ENCODE measurements at regions not wholly inside any gene's neighbourhood (a gene's known extent, or its start where the extent isn't known, plus 50 kb on each side); places are given as distances from the start of the nearest gene placed in this dataset.

DNA sequence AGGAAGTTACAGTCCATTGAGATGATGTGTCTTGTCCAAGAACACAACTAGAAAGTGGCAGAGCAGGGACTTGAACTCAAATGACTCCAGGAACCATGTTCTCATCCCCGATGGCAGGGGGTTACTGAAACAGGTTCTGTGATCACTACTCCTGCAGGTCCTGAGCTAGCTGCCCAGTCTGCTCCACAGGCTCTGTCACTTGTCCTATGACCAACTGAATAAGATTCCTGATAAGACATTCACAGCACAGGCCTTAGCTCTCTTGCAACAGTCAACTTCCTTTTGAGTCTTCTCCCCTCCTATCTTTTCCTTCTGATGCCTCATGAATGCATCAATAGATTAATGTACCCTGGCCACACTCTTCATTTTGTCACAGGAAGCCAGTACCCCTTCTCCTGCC, 109.2 kb downstream of the SH3TC2 start:
- H2AFZ ChIP-seq (ENCODE audit: low read length) = no peak overlapping the region
- no peak overlapping the region for H4K91ac ChIP-seq (replicated peaks; ENCODE audit: insufficient read length, low read length)
- H2BK12ac ChIP-seq (ENCODE audit: low read depth, low read length) = no peak overlapping the region
- no peaks in the 10 kb centered on the region for H3K9me3 ChIP-seq (ENCODE audit: insufficient read depth in 2 of 2, low read depth in 1 of 2, low read length in 1 of 2)
- no peak overlapping the region for H4K8ac ChIP-seq (ENCODE audit: extremely low read depth, insufficient read depth, low read length)
- no peak overlapping the region for H3K4me2 ChIP-seq (ENCODE audit: insufficient read depth in 1 of 2, low read depth in 2 of 2, low read length in 2 of 2)
- ChIA-PET POLR2A (ENCODE audit: partially characterized antibody) (no interaction called here), CTCF (ENCODE audit: partially characterized antibody) (interaction anchor here (1.0 to 25.4 kb wide), 6 partner anchors 7 to 213 kb away, joined by 3 to 433 read pairs (median 7); no protein-coding TSS in a partner anchor)
- H3K23me2 ChIP-seq (ENCODE audit: low read depth, low read length) = no peaks in the 10 kb centered on the region; the same call in 1 of the 2 replicates
- whole genome bisulfite sequencing, 2 experiments (ENCODE audit: extremely low coverage in 1 of 2, insufficient coverage in 1 of 2, insufficient read length in 1 of 2, insufficient replicate concordance in 2 of 2, low coverage in 1 of 2, low lambda C conversion rate in 2 of 2, missing lambda C conversion rate in 1 of 2) = 100% methylated on average over 1 of the region's 1 CpG; no CpG with 5 or more reads in 1 of the 2 experiments
- no peak for FAIRE-seq
- no peak overlapping the region for H3K18ac ChIP-seq (ENCODE audit: extremely low read depth, low read length)
- H3K4ac ChIP-seq (replicated peaks; ENCODE audit: insufficient read length, low read depth, low read length) = no peak overlapping the region
- no peaks in the 10 kb centered on the region for H3K36me3 ChIP-seq (ENCODE audit: control insufficient read depth in 2 of 4, insufficient read depth in 4 of 4, low read length in 3 of 4)
- H3K27ac ChIP-seq (ENCODE audit: low read depth, low read length) = no peak overlapping the region
- DNase-seq (ENCODE audit: low read depth in 1 of 2, low spot score in 2 of 2) = no peak
- H4K5ac ChIP-seq (ENCODE audit: insufficient read length, low read depth, low read length) = no peak overlapping the region
- H3K79me2 ChIP-seq (ENCODE audit: control insufficient read depth in 1 of 2, insufficient read depth in 2 of 2, low read length in 2 of 2) = no peaks in the 10 kb centered on the region
- no peak overlapping the region for H3K4me3 ChIP-seq (ENCODE audit: extremely low read depth in 1 of 4, insufficient read depth in 2 of 4, low read depth in 3 of 4, low read length in 4 of 4)
- H2BK15ac ChIP-seq (ENCODE audit: low read length) = no peak overlapping the region
- TF ChIP-seq BCL11A (IDR thresholded peaks at IDR 0.05; ENCODE audit: low read depth in 2 of 2, low read length in 2 of 2) (no peak), USF2 (IDR thresholded peaks at IDR 0.05; ENCODE audit: low read length) (no peak)
- no peak overlapping the region for H2BK120ac ChIP-seq (replicated peaks; ENCODE audit: low read depth, low read length)
- H4K20me1 ChIP-seq (replicated peaks in 1 of 2; ENCODE audit: control insufficient read depth in 1 of 2, insufficient read depth in 2 of 2, low read length in 2 of 2) = no peaks in the 10 kb centered on the region
- H3K56ac ChIP-seq (replicated peaks; ENCODE audit: insufficient read length, low read depth, low read length) = no peak overlapping the region
- H3K14ac ChIP-seq (ENCODE audit: insufficient read length) = no peak overlapping the region
- no peak overlapping the region for H3K9ac ChIP-seq (replicated peaks in 1 of 4; ENCODE audit: extremely low read depth in 1 of 4, low read depth in 3 of 4, low read length in 3 of 4)
- H2BK5ac ChIP-seq (ENCODE audit: low read depth, low read length) = no peak overlapping the region
- H3K27me3 ChIP-seq (replicated peaks in 1 of 4; ENCODE audit: control insufficient read depth in 3 of 4, extremely low read depth in 1 of 4, insufficient read depth in 3 of 4, low read length in 3 of 4) = no peaks in the 10 kb centered on the region
- H3K79me1 ChIP-seq (ENCODE audit: low read depth, low read length) = no peaks in the 10 kb centered on the region
- H3K23ac ChIP-seq (ENCODE audit: insufficient read length) = no peak overlapping the region
- peaks cover 3 to 18% (median 13%) of the 10 kb centered on the region in 4 experiments; a peak in 6 of 7 replicates for H3K4me1 ChIP-seq (replicated peaks in 1 of 4; ENCODE audit: control insufficient read depth in 3 of 4, insufficient read depth in 4 of 4, low read length in 3 of 4)
- no peak overlapping the region for H2AK5ac ChIP-seq (ENCODE audit: low read depth, low read length)
- no peak overlapping the region for H2BK20ac ChIP-seq (ENCODE audit: low read length)

All from H1 (cell line).